NCI-H526 treated with DMSO at 0.1 percent for 48 hours (cell line): ENCODE measurements at regions not wholly inside any gene's neighbourhood (a gene's known extent, or its start where the extent isn't known, plus 50 kb on each side); places are given as distances from the start of the nearest gene placed in this dataset.

ENCODE experiments used
- DNase-seq: peaks from one replicate; lab custom pipeline; 2025; lab: John Stamatoyannopoulos, UW

GRCh38 chr12:60240891-60241290 lies 645.1 kb downstream of the SLC16A7 start:
- no peak for DNase-seq

GRCh38 chr12:60251091-60251490 lies 655.3 kb downstream of the SLC16A7 start:
- DNase-seq, result no peak

GRCh38 chr12:60252359-60253096 lies 656.7 kb downstream of the SLC16A7 start:
- no peak for DNase-seq

- no peak for DNase-seq
Observed at GRCh38 chr12:60255044-60255443, 659.2 kb downstream of the SLC16A7 start.

GRCh38 chr12:60257063-60257462 lies 661.2 kb downstream of the SLC16A7 start:
- DNase-seq, result no peak

GRCh38 chr12:60259225-60259624 lies 663.4 kb downstream of the SLC16A7 start:
- no peak for DNase-seq

- DNase-seq, result no peak
Observed at GRCh38 chr12:60262378-60262777, 666.5 kb downstream of the SLC16A7 start.

GRCh38 chr12:60263161-60263560 lies 667.3 kb downstream of the SLC16A7 start:
- DNase-seq, result no peak

- no peak for DNase-seq
Observed at GRCh38 chr12:60263836-60264493, 668.1 kb downstream of the SLC16A7 start.

- no peak for DNase-seq
Observed at GRCh38 chr12:60265741-60266140, 669.9 kb downstream of the SLC16A7 start.

- no peak for DNase-seq
Observed at GRCh38 chr12:60266381-60266852, 670.6 kb downstream of the SLC16A7 start.

- DNase-seq, result no peak
Observed at GRCh38 chr12:60269611-60270269, 673.9 kb downstream of the SLC16A7 start.

- no peak for DNase-seq
Observed at GRCh38 chr12:60271816-60272215, 676.0 kb downstream of the SLC16A7 start.

GRCh38 chr12:60278209-60278608 lies 682.4 kb downstream of the SLC16A7 start:
- no peak for DNase-seq

- DNase-seq, result no peak
Observed at GRCh38 chr12:60279221-60279620, 683.4 kb downstream of the SLC16A7 start.

GRCh38 chr12:60281522-60281921 lies 685.7 kb downstream of the SLC16A7 start:
- DNase-seq, result no peak

GRCh38 chr12:60290532-60290931 lies 694.7 kb downstream of the SLC16A7 start:
- DNase-seq, result no peak

GRCh38 chr12:60308366-60308991 lies 712.6 kb downstream of the SLC16A7 start:
- DNase-seq, result no peak

GRCh38 chr12:60311940-60312339 lies 716.1 kb downstream of the SLC16A7 start:
- DNase-seq, result no peak

GRCh38 chr12:60317361-60317760 lies 721.5 kb downstream of the SLC16A7 start:
- no peak for DNase-seq

- no peak for DNase-seq
Observed at GRCh38 chr12:60324746-60325145, 728.9 kb downstream of the SLC16A7 start.

GRCh38 chr12:60333461-60333860 lies 737.6 kb downstream of the SLC16A7 start:
- no peak for DNase-seq

GRCh38 chr12:60335745-60336144 lies 739.9 kb downstream of the SLC16A7 start:
- no peak for DNase-seq
